ENCODE measurements at regions not wholly inside any gene's neighbourhood (a gene's known extent, or its start where the extent isn't known, plus 50 kb on each side); places are given as distances from the start of the nearest gene placed in this dataset.

DNA sequence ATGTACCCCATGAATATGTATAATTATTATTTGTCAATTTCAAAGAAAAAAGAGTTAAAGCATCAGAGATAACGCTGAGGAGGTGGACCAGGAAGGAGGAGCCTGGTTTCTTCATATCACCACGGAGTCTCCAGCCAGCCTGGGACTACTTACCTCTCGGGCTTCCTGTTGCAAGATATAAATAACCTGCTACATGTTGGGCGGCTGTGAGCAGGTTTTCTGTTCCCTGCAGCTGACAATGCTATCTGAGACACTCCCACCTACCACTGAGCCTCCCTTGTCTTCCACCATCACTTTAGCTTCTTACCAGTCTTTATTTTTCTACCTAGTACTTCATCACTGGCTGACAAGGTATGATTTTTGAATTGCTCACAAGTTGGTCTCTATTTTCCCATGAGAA is 102.7 kb upstream of the CPEB4 start:
- TF ChIP-seq, protein P1, sequence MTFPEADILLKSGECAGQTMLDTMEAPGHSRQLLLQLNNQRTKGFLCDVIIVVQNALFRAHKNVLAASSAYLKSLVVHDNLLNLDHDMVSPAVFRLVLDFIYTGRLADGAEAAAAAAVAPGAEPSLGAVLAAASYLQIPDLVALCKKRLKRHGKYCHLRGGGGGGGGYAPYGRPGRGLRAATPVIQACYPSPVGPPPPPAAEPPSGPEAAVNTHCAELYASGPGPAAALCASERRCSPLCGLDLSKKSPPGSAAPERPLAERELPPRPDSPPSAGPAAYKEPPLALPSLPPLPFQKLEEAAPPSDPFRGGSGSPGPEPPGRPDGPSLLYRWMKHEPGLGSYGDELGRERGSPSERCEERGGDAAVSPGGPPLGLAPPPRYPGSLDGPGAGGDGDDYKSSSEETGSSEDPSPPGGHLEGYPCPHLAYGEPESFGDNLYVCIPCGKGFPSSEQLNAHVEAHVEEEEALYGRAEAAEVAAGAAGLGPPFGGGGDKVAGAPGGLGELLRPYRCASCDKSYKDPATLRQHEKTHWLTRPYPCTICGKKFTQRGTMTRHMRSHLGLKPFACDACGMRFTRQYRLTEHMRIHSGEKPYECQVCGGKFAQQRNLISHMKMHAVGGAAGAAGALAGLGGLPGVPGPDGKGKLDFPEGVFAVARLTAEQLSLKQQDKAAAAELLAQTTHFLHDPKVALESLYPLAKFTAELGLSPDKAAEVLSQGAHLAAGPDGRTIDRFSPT (tag by site-specific recombination; IDR thresholded peaks at IDR 0.05), result no peak
- TF ChIP-seq, protein P2, sequence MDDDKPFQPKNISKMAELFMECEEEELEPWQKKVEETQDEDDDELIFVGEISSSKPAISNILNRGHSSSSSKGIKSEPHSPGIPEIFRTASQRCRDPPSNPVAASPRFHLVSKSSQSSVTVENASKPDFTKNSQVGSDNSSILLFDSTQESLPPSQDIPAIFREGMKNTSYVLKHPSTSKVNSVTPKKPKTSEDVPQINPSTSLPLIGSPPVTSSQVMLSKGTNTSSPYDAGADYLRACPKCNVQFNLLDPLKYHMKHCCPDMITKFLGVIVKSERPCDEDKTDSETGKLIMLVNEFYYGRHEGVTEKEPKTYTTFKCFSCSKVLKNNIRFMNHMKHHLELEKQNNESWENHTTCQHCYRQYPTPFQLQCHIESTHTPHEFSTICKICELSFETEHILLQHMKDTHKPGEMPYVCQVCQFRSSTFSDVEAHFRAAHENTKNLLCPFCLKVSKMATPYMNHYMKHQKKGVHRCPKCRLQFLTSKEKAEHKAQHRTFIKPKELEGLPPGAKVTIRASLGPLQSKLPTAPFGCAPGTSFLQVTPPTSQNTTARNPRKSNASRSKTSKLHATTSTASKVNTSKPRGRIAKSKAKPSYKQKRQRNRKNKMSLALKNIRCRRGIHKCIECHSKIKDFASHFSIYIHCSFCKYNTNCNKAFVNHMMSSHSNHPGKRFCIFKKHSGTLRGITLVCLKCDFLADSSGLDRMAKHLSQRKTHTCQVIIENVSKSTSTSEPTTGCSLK (tag by site-specific recombination; IDR thresholded peaks at IDR 0.05), result no peak
- TF ChIP-seq ZNF24 (tag by site-specific recombination; IDR thresholded peaks at IDR 0.05), result no peak
- TF ChIP-seq ZNF184 (tag by site-specific recombination; IDR thresholded peaks at IDR 0.05), result no peak
- TF ChIP-seq ZNF121 (tag by site-specific recombination; IDR thresholded peaks at IDR 0.05), result no peak
- Histone ChIP-seq H3K27ac (ENCODE audit: extremely low read depth, low read depth, low read length) (no peak overlapping the region), H3K36me3 (ENCODE audit: control insufficient read depth in 2 of 2, insufficient read depth in 1 of 2, low read length in 2 of 2) (no peaks in the 10 kb centered on the region), H3K9me3 (ENCODE audit: control insufficient read depth, insufficient read depth, low read depth, low read length) (no peaks in the 10 kb centered on the region), H3K4me3 (ENCODE audit: low read depth, low read length) (no peak overlapping the region), H3K4me1 (ENCODE audit: control insufficient read depth, insufficient read depth, low read length) (no peaks in the 10 kb centered on the region)
- CTCF ChIA-PET, result no interaction called here
- POLR2A ChIA-PET, result no interaction called here

DNA sequence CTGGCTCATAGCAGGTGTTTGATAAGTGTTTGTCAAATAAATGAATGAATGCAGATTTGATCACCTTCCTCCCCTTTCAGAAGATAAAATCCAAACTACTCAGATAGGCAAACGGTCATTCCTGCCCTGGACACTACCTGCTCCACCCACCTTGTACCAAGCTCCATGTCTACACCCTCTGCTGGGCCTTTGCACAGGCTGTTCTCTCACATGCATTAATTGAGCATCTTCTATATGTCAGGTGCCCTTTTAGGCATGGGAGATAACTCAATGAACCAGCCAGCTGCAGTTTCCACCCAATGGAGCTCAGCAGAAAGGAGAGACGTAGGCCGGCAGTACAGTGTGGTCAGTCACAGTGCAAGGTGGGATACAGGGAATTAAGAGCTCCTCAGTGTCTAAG is 102.3 kb upstream of the CPEB4 start:
- Histone ChIP-seq H3K4me1 (ENCODE audit: control insufficient read depth, insufficient read depth, low read length) (no peaks in the 10 kb centered on the region), H3K27ac (ENCODE audit: extremely low read depth, low read depth, low read length) (no peak overlapping the region), H3K4me3 (ENCODE audit: low read depth, low read length) (no peak overlapping the region)

DNA sequence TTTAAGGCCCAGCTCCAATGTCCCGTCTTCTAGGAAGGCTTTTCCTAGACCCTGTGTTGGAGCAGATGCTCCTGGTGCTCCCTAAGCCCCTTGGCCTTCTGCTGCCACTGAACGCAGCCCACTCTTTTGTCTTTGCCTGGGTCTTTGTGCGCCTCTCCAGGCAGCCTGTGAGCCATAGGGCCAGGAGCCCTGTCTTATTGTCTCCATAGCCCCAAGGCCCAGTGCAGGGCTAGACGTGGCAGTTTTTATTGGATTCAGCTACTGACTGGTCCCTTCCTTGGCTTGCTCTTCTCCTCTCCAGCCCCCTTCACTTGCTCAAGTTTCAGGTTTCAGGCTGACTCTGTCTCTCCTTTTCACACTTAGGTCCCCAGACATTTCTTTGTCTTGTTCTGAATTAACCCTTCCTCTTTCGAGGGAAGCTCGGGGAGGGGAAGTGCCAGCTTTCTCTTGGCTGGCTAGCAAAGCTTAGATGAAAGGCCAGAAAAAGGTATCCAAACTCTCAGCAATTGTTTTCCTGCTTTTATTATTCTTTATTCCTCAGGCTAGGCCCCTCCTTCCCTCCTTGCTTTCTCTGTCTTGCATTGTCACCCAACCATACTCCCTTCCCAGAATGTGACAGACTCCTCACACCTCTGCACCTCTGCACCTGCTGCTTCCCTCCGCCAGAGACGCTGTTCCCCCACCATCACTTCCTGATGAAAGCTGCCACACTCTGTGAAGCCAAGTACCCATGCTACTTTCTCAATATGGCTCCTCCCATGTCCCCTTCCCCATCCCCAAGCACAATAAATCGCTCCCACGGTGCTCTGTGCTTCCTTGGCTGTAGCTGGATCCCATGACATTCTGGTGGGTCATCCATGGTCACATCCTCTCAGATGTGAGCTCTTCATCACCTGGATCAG is 101.6 kb upstream of the CPEB4 start:
- ChIA-PET CTCF (no interaction called here), POLR2A (no interaction called here)
- H3K4me1 ChIP-seq (ENCODE audit: control insufficient read depth, insufficient read depth, low read length), result no peaks in the 10 kb centered on the region
- no peak for TF ChIP-seq PRDM1 (tag by site-specific recombination; IDR thresholded peaks at IDR 0.05)
- TF ChIP-seq, protein P3, sequence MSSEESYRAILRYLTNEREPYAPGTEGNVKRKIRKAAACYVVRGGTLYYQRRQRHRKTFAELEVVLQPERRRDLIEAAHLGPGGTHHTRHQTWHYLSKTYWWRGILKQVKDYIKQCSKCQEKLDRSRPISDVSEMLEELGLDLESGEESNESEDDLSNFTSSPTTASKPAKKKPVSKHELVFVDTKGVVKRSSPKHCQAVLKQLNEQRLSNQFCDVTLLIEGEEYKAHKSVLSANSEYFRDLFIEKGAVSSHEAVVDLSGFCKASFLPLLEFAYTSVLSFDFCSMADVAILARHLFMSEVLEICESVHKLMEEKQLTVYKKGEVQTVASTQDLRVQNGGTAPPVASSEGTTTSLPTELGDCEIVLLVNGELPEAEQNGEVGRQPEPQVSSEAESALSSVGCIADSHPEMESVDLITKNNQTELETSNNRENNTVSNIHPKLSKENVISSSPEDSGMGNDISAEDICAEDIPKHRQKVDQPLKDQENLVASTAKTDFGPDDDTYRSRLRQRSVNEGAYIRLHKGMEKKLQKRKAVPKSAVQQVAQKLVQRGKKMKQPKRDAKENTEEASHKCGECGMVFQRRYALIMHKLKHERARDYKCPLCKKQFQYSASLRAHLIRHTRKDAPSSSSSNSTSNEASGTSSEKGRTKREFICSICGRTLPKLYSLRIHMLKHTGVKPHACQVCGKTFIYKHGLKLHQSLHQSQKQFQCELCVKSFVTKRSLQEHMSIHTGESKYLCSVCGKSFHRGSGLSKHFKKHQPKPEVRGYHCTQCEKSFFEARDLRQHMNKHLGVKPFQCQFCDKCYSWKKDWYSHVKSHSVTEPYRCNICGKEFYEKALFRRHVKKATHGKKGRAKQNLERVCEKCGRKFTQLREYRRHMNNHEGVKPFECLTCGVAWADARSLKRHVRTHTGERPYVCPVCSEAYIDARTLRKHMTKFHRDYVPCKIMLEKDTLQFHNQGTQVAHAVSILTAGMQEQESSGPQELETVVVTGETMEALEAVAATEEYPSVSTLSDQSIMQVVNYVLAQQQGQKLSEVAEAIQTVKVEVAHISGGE (tag by site-specific recombination; conservative IDR thresholded peaks at IDR 0.05; ENCODE audit: low read depth), result no peak
- no peak overlapping the region for H3K4me3 ChIP-seq (ENCODE audit: low read depth, low read length)
- no peaks in the 10 kb centered on the region for H3K36me3 ChIP-seq (ENCODE audit: control insufficient read depth in 2 of 2, insufficient read depth in 1 of 2, low read length in 2 of 2)
- no peak overlapping the region for H3K27ac ChIP-seq (ENCODE audit: extremely low read depth, low read depth, low read length)
- no peaks in the 10 kb centered on the region for H3K9me3 ChIP-seq (ENCODE audit: control insufficient read depth, insufficient read depth, low read depth, low read length)

More for the DNA sequence above, 102.3 kb upstream of the CPEB4 start:
- POLR2A ChIA-PET, result no interaction called here
- TF ChIP-seq ZNF664 (tag by site-specific recombination; IDR thresholded peaks at IDR 0.05) (peak; percentile 41; the same call in 1 of the 2 replicates), GLIS2 (tag by site-specific recombination; IDR thresholded peaks at IDR 0.05) (no peak), ZNF623 (tag by site-specific recombination; IDR thresholded peaks at IDR 0.05) (peak; percentile 54; the same call in 1 of the 2 replicates), KLF1 (tag by site-specific recombination; IDR thresholded peaks at IDR 0.05) (no peak), ZNF335 (tag by site-specific recombination; conservative IDR thresholded peaks at IDR 0.05) (no peak), ZNF211 (tag by site-specific recombination; IDR thresholded peaks at IDR 0.05; ENCODE audit: low read depth) (no peak)
- no peaks in the 10 kb centered on the region for H3K36me3 ChIP-seq (ENCODE audit: control insufficient read depth in 2 of 2, insufficient read depth in 1 of 2, low read length in 2 of 2)
- H3K9me3 ChIP-seq (ENCODE audit: control insufficient read depth, insufficient read depth, low read depth, low read length), result no peaks in the 10 kb centered on the region
- CTCF ChIA-PET, result no interaction called here

Measured in HEK293 (cell line).